ENCODE measurements at regions not wholly inside any gene's neighbourhood (a gene's known extent, or its start where the extent isn't known, plus 50 kb on each side); places are given as distances from the start of the nearest gene placed in this dataset.

- peak; percentile 1 for DNase-seq
- Histone ChIP-seq H3K9me2 (no peaks in the 10 kb centered on the region), H3F3A (replicated peaks; ENCODE audit: insufficient read depth) (no peaks in the 10 kb centered on the region), H3K4me2 (peak overlapping the region; percentile 49), H4K20me1 (ENCODE audit: insufficient read depth) (no peaks in the 10 kb centered on the region), H2AFZ (ENCODE audit: low read depth) (peak overlapping the region; percentile 88; the same call in 1 of the 2 replicates), H3K79me2 (ENCODE audit: insufficient read depth) (no peaks in the 10 kb centered on the region), H3K27me3 (ENCODE audit: insufficient read depth) (no peaks in the 10 kb centered on the region), H3K4me1 (ENCODE audit: control insufficient read depth in 1 of 2, insufficient read depth in 2 of 2, low read depth in 1 of 2, low read length in 1 of 2) (peaks cover 2 to 9% of the 10 kb centered on the region in 2 experiments; a peak in 2 of 4 replicates), H3K4me3 (ENCODE audit: low read depth in 2 of 2, low read length in 1 of 2) (no peak overlapping the region; a peak in 1 of 4 replicates), H3K9me3 (no peaks in the 10 kb centered on the region), H3K9ac (peak overlapping the region; percentile 7; the same call in 1 of the 2 replicates), H3K27ac (ENCODE audit: low read depth in 2 of 2, low read length in 1 of 2) (peak overlapping the region in 1 of 2 experiments; percentile 29; a peak in 1 of 4 replicates), H3K36me3 (replicated peaks in 1 of 2; ENCODE audit: control insufficient read depth in 1 of 2, insufficient read depth in 2 of 2, low read length in 1 of 2) (no peaks in the 10 kb centered on the region)
- POLR2A ChIA-PET: no interaction called here
- CTCF ChIA-PET: no interaction called here
- 28% methylated on average over 15 of the region's 17 CpGs for WGBS (ENCODE audit: low lambda C conversion rate)
- no peak for TF ChIP-seq POLR2AphosphoS5 (IDR thresholded peaks at IDR 0.05; ENCODE audit: low read depth, low read length)
- TF ChIP-seq USF2 (IDR thresholded peaks at IDR 0.05; ENCODE audit: borderline replicate concordance, low read depth, low read length): no peak
- TF ChIP-seq FOSL2 (IDR thresholded peaks at IDR 0.05; ENCODE audit: borderline replicate concordance, low read depth): peak; percentile 51; the same call in 1 of the 2 replicates
- no peak for TF ChIP-seq IRF3 (IDR thresholded peaks at IDR 0.05; ENCODE audit: low read depth, low read length)
- TF ChIP-seq PBX3 (IDR thresholded peaks at IDR 0.05): no peak
- no peak for TF ChIP-seq CHD2 (IDR thresholded peaks at IDR 0.05; ENCODE audit: low read length, partially characterized antibody)
- TF ChIP-seq MEF2A (IDR thresholded peaks at IDR 0.05; ENCODE audit: borderline replicate concordance, low read depth): no peak
- peak; percentile 42 for TF ChIP-seq MAX (IDR thresholded peaks at IDR 0.05; ENCODE audit: low read depth)
- TF ChIP-seq EP300 (IDR thresholded peaks at IDR 0.05; ENCODE audit: borderline replicate concordance in 1 of 2, low read depth in 1 of 2, low read length in 1 of 2): no peak
- peak; percentile 65; the same call in 1 of the 2 replicates for TF ChIP-seq YY1 (IDR thresholded peaks at IDR 0.05; ENCODE audit: low read depth)
- no peak for TF ChIP-seq CTCF (IDR thresholded peaks at IDR 0.05)
- TF ChIP-seq RAD21 (IDR thresholded peaks at IDR 0.05; ENCODE audit: low read length): no peak
- TF ChIP-seq MXI1 (IDR thresholded peaks at IDR 0.05; ENCODE audit: low read depth, low read length): no peak
- no peak for TF ChIP-seq FOXJ3 (CRISPR knock-in tag; IDR thresholded peaks at IDR 0.05)
- TF ChIP-seq SIN3A (IDR thresholded peaks at IDR 0.05; ENCODE audit: borderline replicate concordance, low read depth, low read length): no peak
- TF ChIP-seq NRF1 (IDR thresholded peaks at IDR 0.05; ENCODE audit: low read depth, low read length): no peak
- no peak for TF ChIP-seq RFX5 (IDR thresholded peaks at IDR 0.05; ENCODE audit: low read length)
- no peak for TF ChIP-seq REST (IDR thresholded peaks at IDR 0.05; ENCODE audit: low read depth, low read length)
- no peak for TF ChIP-seq EZH2phosphoT487 (IDR thresholded peaks at IDR 0.05; ENCODE audit: borderline replicate concordance, low read depth)
- TF ChIP-seq ELF1 (IDR thresholded peaks at IDR 0.05): no peak
- TF ChIP-seq TEAD4 (IDR thresholded peaks at IDR 0.05; ENCODE audit: borderline replicate concordance, insufficient read depth): no peak
- peak; percentile 47; the same call in 1 of the 2 replicates for TF ChIP-seq JUND (IDR thresholded peaks at IDR 0.05)
- TF ChIP-seq GATA2 (CRISPR knock-in tag; IDR thresholded peaks at IDR 0.05): no peak
- TF ChIP-seq RCOR1 (IDR thresholded peaks at IDR 0.05; ENCODE audit: low read length): no peak
Observed at GRCh38 chr11:28566339-28567089, 458.3 kb downstream of the METTL15 start.
